ENCODE measurements at regions not wholly inside any gene's neighbourhood (a gene's known extent, or its start where the extent isn't known, plus 50 kb on each side); places are given as distances from the start of the nearest gene placed in this dataset.

- intact Hi-C loops (cut with DNase I): no loop called here
- no peak for TF ChIP-seq CTCF (IDR thresholded peaks at IDR 0.05)
- TF ChIP-seq EP300 (IDR thresholded peaks at IDR 0.05): peak; percentile 33
- TF ChIP-seq POLR2A (IDR thresholded peaks at IDR 0.05; ENCODE audit: low read depth): no peak
- peak in 1 of 2 donors; percentile 75 for TF ChIP-seq POLR2AphosphoS5 (IDR thresholded peaks at IDR 0.05)
- Histone ChIP-seq H3K36me3 (no peaks in the 10 kb centered on the region), H3K4me1 (peaks cover 7 to 31% (median 22%) of the 10 kb centered on the region in 4 donors), H3K4me3 (no peak overlapping the region), H3K27me3 (no peaks in the 10 kb centered on the region), H3K27ac (replicated peaks in 1 of 4) (peak overlapping the region; percentile 77 to 81 (median 80)), H3K9me3 (no peaks in the 10 kb centered on the region)
- 18% methylated on average over 6 of the region's 6 CpGs for WGBS
- DNase-seq (ENCODE audit: extremely low spot score): no peak
These were observed 187.4 kb upstream of the NCKAP5 start for GRCh38 chr2:133755480-133756300.

- WGBS: 88% methylated on average over 1 of the region's 1 CpG
- TF ChIP-seq POLR2A (IDR thresholded peaks at IDR 0.05; ENCODE audit: low read depth): no peak
- no peak for TF ChIP-seq CTCF (IDR thresholded peaks at IDR 0.05)
- TF ChIP-seq POLR2AphosphoS5 (IDR thresholded peaks at IDR 0.05): no peak
- no peak for TF ChIP-seq EP300 (IDR thresholded peaks at IDR 0.05)
- no peak for DNase-seq (ENCODE audit: extremely low spot score)
- Histone ChIP-seq H3K36me3 (no peaks in the 10 kb centered on the region), H3K4me3 (no peak overlapping the region), H3K27me3 (no peaks in the 10 kb centered on the region), H3K4me1 (peaks cover 7 to 35% (median 26%) of the 10 kb centered on the region in 4 donors), H3K27ac (replicated peaks in 1 of 4) (peak overlapping the region in 3 of 4 donors; percentile 77 to 81 (median 81)), H3K9me3 (no peaks in the 10 kb centered on the region)
- intact Hi-C loops (cut with DNase I): no loop called here
These were observed 188.6 kb upstream of the NCKAP5 start for GRCh38 chr2:133756833-133757232.

DNA sequence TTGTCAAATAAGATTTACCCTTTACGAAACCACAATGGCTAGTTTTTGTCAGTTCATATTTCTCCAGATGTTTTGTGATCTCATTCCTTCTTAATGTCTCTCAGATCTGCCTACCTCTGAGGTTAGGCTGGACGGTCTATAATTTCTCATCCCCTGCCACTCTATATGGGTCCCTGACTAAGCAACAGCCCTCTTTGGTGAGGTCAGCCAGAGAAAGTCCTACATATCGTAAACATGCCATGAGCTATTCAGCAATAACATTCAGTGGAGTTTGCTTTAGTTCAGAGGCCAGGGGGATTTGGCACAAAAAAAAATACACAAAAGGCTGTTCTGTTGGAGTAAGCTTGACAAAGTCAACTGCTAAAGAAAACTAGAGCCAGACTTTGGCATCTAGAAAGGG lies 192.1 kb upstream of the NCKAP5 start:
- no peak for TF ChIP-seq EP300 (IDR thresholded peaks at IDR 0.05)
- no peak for TF ChIP-seq CTCF (IDR thresholded peaks at IDR 0.05)
- no peak for TF ChIP-seq POLR2A (IDR thresholded peaks at IDR 0.05; ENCODE audit: low read depth)
- TF ChIP-seq POLR2AphosphoS5 (IDR thresholded peaks at IDR 0.05): no peak
- no peak overlapping the region for H3K4me3 ChIP-seq
- H3K9me3 ChIP-seq: no peaks in the 10 kb centered on the region
- H3K36me3 ChIP-seq: no peaks in the 10 kb centered on the region
- no peaks in the 10 kb centered on the region for H3K27me3 ChIP-seq
- no peak for DNase-seq (ENCODE audit: extremely low spot score)
- intact Hi-C loops (cut with DNase I): no loop called here
- H3K27ac ChIP-seq (replicated peaks in 1 of 4): peak overlapping the region in 3 of 4 donors; percentile 37 to 42 (median 37)
- WGBS: 39% methylated on average over 3 of the region's 3 CpGs
- peaks cover 7 to 26% (median 18%) of the 10 kb centered on the region in 4 donors for H3K4me1 ChIP-seq

DNA sequence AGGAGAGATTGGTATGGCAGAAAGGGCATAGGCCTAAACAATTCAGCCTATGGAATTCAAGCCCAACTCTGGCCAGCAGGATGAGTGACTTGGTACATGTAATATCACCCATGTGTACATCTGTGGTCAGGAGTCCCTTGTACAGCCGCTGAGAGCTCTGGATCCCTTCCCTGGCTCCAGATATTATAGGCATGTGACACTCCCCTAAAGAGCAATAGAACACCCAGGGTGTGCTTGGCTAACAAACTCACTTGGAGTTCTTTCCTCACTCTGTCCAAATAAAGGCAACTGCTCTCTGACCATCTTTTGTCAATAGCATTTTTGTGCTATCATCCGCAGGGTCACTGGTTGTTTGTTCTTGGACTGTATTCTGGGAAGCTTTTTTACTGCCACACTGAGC lies 197.4 kb upstream of the NCKAP5 start:
- no peak for DNase-seq (ENCODE audit: extremely low spot score)

GRCh38 chr2:133766164-133766832 lies 198.0 kb upstream of the NCKAP5 start:
- intact Hi-C loops (cut with DNase I): no loop called here
- no peaks in the 10 kb centered on the region for H3K27me3 ChIP-seq
- H3K27ac ChIP-seq (replicated peaks in 1 of 4): no peak overlapping the region

More for the DNA sequence above, 197.4 kb upstream of the NCKAP5 start:
- H3K36me3 ChIP-seq: no peaks in the 10 kb centered on the region
- no peak overlapping the region for H3K27ac ChIP-seq (replicated peaks in 1 of 4)
- H3K4me1 ChIP-seq: peaks cover 15 to 37% (median 30%) of the 10 kb centered on the region in 4 donors
- intact Hi-C loops (cut with DNase I): no loop called here
- WGBS: 61% methylated on average over 2 of the region's 2 CpGs
- no peaks in the 10 kb centered on the region for H3K27me3 ChIP-seq
- H3K9me3 ChIP-seq: no peaks in the 10 kb centered on the region
- H3K4me3 ChIP-seq: no peak overlapping the region
- no peak for TF ChIP-seq POLR2A (IDR thresholded peaks at IDR 0.05; ENCODE audit: low read depth)
- peak in 1 of 2 donors; percentile 34 for TF ChIP-seq POLR2AphosphoS5 (IDR thresholded peaks at IDR 0.05)

More at GRCh38 chr2:133766164-133766832, 198.0 kb upstream of the NCKAP5 start:
- Histone ChIP-seq H3K4me3 (no peak overlapping the region), H3K4me1 (peaks cover 15 to 33% (median 26%) of the 10 kb centered on the region in 4 donors), H3K36me3 (no peaks in the 10 kb centered on the region), H3K9me3 (no peaks in the 10 kb centered on the region)
- DNase-seq (ENCODE audit: extremely low spot score): no peak
- TF ChIP-seq POLR2AphosphoS5 (IDR thresholded peaks at IDR 0.05) (no peak), POLR2A (IDR thresholded peaks at IDR 0.05; ENCODE audit: low read depth) (no peak), EP300 (IDR thresholded peaks at IDR 0.05) (no peak), CTCF (IDR thresholded peaks at IDR 0.05) (no peak)

Data from esophagus muscularis mucosa (tissue), 4 donors.